Pancreas (tissue), 10 donors: ENCODE measurements at regions not wholly inside any gene's neighbourhood (a gene's known extent, or its start where the extent isn't known, plus 50 kb on each side); places are given as distances from the start of the nearest gene placed in this dataset.
"Not testable (repeated sequence)": the region's sequence is repeated elsewhere in the genome, so short reads cannot be mapped to it uniquely, and the experiment has no call there.

Experiments
- ATAC-seq, 4 donors: fragments of 200-7000 bp; cut with Tn5 transposase; one replicate each; pipeline versions ENCODE4 v1.8.0 to v1.9.1; 2020; ENCODE audit warnings: mild to moderate bottlenecking in 4 of 4, moderate library complexity in 4 of 4
- DNase-seq, 6 donors: peaks; one replicate each; pipeline ENCODE4 v3.0.0-alpha.2; 2020
- FAIRE-seq: peaks from 2 replicates; lab custom pipeline; 2012; peaks lifted over from hg19 to GRCh38; lab: Jason Lieb, UNC
- H3K27ac ChIP-seq, 4 donors: fragments of 200-600 bp; sonication (generic); 1 replicate in 3 of 4; 2 replicates in 1 of 4; pipeline versions ENCODE4 v1.5.0 to v1.8.0; 2020
- H3K27me3 ChIP-seq, 4 donors: fragments of 200-600 bp; one replicate each; pipeline ENCODE4 v1.8.0; 2021
- H3K36me3 ChIP-seq, 3 donors: fragments of 200-600 bp; sonication (generic) in 1 of 3; one replicate each; pipeline versions ENCODE4 v1.5.0 to v1.8.0; 2020 to 2021
- H3K4me1 ChIP-seq, 3 donors: fragments of 200-600 bp; one replicate each; pipeline ENCODE4 v1.8.0; 2021
- H3K4me3 ChIP-seq, 4 donors: fragments of 200-600 bp; sonication (generic) in 2 of 4; one replicate each; pipeline versions ENCODE4 v1.5.0 to v1.8.0; 2020 to 2021
- H3K9me3 ChIP-seq, 4 donors: fragments of 200-600 bp; one replicate each; pipeline ENCODE4 v1.8.0; 2021
- CTCF ChIP-seq, 4 donors: fragments of 200-600 bp; sonication (generic) in 3 of 4; IDR thresholded peaks; one replicate each; pipeline versions ENCODE4 v1.5.0 to v1.8.0; 2021; ENCODE audit warnings: antibody characterized with exemption in 4 of 4
- WGBS, 2 donors: extraction: QIAGEN DNeasy Blood & Tissue Kit; methylation state at CpG; one replicate each; pipeline ENCODE4 v1.1.7; 2013; 5-methylcytosine and 5-hydroxymethylcytosine counted together
- intact Hi-C, 3 donors: fragments of 100-400 bp; cut with DNase I; formaldehyde crosslinking; loops; one replicate each; pipeline versions ENCODE4 v1.11.1 to v1.14.2; 2022
- donor health status: healthy with polysubstance abuse.
- donor health status: DM: no; HTN: no; CAD: no; lungs with moderate emphysema.
- donor health status: DM: no; HTN: no; CAD: no.
- donor health status: control.
- donor health status: control.
- donor health status: Bipolar disorder and iron deficiency.
- donor health status: DM: yes; HTN: yes; CAD: no.
- donor health status: DM: no; HTN: no; CAD: no.
- donor health status: DM: no; HTN: no; CAD: no.
- donor health status: DM: yes; HTN: yes; CAD: no.

DNA sequence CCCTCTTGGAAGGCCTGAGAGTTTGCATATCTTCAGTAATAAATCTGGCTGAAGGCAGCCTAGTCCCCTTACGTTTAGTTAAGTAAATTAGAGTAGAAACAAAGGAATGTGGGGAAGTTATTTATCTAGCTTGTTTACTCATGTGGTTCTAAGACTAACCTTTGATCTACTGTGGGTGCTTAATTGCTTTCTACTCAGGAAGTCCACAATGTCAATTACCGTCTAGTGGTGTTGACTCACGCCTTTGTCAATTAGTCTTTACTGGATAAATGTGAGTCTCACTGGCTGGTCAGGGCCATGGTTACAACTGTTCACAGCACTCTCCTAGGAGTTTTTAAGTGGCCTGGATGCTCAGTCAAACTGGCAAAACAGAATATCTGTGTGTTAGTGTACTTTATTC lies 2338.4 kb downstream of the TP53TG3F start:
- no peaks in the 10 kb centered on the region for H3K27me3 ChIP-seq
- no peak overlapping the region for H3K4me3 ChIP-seq
- no peak for DNase-seq
- intact Hi-C loops: no loop called here
- H3K4me1 ChIP-seq: no peaks in the 10 kb centered on the region
- no peak for ATAC-seq
- H3K27ac ChIP-seq: no peak overlapping the region
- 35 to 44% methylated on average over 3 of the region's 3 CpGs for WGBS, 2 donors
- no peak for TF ChIP-seq CTCF (IDR thresholded peaks at IDR 0.05)
- H3K36me3 ChIP-seq: no peaks in the 10 kb centered on the region
- FAIRE-seq: no peak
- H3K9me3 ChIP-seq: no peaks in the 10 kb centered on the region

GRCh38 chr16:35798885-35799426 lies 2339.5 kb downstream of the TP53TG3F start:
- no peak for ATAC-seq
- no peak for TF ChIP-seq CTCF (IDR thresholded peaks at IDR 0.05)
- intact Hi-C loops: no loop called here
- no peaks in the 10 kb centered on the region for H3K4me1 ChIP-seq
- FAIRE-seq: no peak
- no peaks in the 10 kb centered on the region for H3K36me3 ChIP-seq
- no peak overlapping the region for H3K27ac ChIP-seq
- 40 to 45% methylated on average over 11 of the region's 11 CpGs for WGBS, 2 donors
- H3K9me3 ChIP-seq: no peaks in the 10 kb centered on the region
- H3K4me3 ChIP-seq: no peak overlapping the region
- peak in 1 of 6 donors; percentile 38 for DNase-seq
- no peaks in the 10 kb centered on the region for H3K27me3 ChIP-seq

GRCh38 chr16:35804465-35804864 lies 2345.1 kb downstream of the TP53TG3F start:
- not testable (repeated sequence) for DNase-seq, H3K27me3 ChIP-seq, H3K4me3 ChIP-seq, FAIRE-seq, H3K9me3 ChIP-seq, ATAC-seq, H3K27ac ChIP-seq, H3K36me3 ChIP-seq, H3K4me1 ChIP-seq
- intact Hi-C loops: loop anchor here in 1 of 3 donors (10.0 kb wide), 1 partner anchor 60 kb away; no protein-coding TSS in a partner anchor

DNA sequence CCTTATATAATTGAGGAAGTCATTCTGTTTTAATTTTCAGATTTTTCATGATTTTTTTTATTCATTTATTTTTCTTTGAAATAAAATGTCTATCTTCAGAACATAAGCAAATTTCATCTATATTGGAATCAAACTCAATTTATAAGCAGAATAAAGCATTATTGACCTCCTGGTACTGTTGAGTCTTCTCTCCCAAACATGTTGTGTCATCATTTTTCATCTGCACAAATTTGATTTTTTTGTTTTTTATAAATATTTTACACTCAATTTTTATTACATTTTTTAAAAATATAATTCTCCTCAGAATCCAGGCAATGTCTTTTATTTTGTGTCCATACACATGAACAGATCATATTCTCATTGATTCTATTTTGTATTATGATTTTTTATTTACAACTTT lies 2363.9 kb downstream of the TP53TG3F start:
- no peak for FAIRE-seq
- no peak for DNase-seq
- no peak for ATAC-seq
- intact Hi-C loops: no loop called here
- H3K9me3 ChIP-seq: no peaks in the 10 kb centered on the region
- H3K36me3 ChIP-seq: no peaks in the 10 kb centered on the region
- no peak for TF ChIP-seq CTCF (IDR thresholded peaks at IDR 0.05)
- H3K27me3 ChIP-seq: no peaks in the 10 kb centered on the region
- no peaks in the 10 kb centered on the region for H3K4me1 ChIP-seq
- no peak overlapping the region for H3K4me3 ChIP-seq
- no peak overlapping the region for H3K27ac ChIP-seq

- intact Hi-C loops: no loop called here
- ATAC-seq (no peak), FAIRE-seq (no peak), DNase-seq (no peak)
- Histone ChIP-seq H3K9me3 (no peaks in the 10 kb centered on the region), H3K27ac (no peak overlapping the region), H3K36me3 (no peaks in the 10 kb centered on the region), H3K4me3 (no peak overlapping the region), H3K4me1 (no peaks in the 10 kb centered on the region), H3K27me3 (no peaks in the 10 kb centered on the region)
- WGBS, 2 donors: 6 to 11% methylated on average over 3 of the region's 3 CpGs
- no peak for TF ChIP-seq CTCF (IDR thresholded peaks at IDR 0.05)
Observed at GRCh38 chr16:35841632-35842031, 2382.2 kb downstream of the TP53TG3F start.
